ENCODE measurements at regions not wholly inside any gene's neighbourhood (a gene's known extent, or its start where the extent isn't known, plus 50 kb on each side); places are given as distances from the start of the nearest gene placed in this dataset.

- TF ChIP-seq, protein P1, sequence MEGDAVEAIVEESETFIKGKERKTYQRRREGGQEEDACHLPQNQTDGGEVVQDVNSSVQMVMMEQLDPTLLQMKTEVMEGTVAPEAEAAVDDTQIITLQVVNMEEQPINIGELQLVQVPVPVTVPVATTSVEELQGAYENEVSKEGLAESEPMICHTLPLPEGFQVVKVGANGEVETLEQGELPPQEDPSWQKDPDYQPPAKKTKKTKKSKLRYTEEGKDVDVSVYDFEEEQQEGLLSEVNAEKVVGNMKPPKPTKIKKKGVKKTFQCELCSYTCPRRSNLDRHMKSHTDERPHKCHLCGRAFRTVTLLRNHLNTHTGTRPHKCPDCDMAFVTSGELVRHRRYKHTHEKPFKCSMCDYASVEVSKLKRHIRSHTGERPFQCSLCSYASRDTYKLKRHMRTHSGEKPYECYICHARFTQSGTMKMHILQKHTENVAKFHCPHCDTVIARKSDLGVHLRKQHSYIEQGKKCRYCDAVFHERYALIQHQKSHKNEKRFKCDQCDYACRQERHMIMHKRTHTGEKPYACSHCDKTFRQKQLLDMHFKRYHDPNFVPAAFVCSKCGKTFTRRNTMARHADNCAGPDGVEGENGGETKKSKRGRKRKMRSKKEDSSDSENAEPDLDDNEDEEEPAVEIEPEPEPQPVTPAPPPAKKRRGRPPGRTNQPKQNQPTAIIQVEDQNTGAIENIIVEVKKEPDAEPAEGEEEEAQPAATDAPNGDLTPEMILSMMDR (IDR thresholded peaks at IDR 0.05) = no peak
- no peak for TF ChIP-seq SP1 (CRISPR knock-in tag; conservative IDR thresholded peaks at IDR 0.05)
- no peak for TF ChIP-seq NR1H2 (CRISPR knock-in tag; IDR thresholded peaks at IDR 0.05)
- no peak for TF ChIP-seq GTF2I (CRISPR knock-in tag; conservative IDR thresholded peaks at IDR 0.05)
- TF ChIP-seq MYBL2 (CRISPR knock-in tag; IDR thresholded peaks at IDR 0.05) = no peak
- no peak for TF ChIP-seq JUN (CRISPR knock-in tag; IDR thresholded peaks at IDR 0.05)
- TF ChIP-seq, protein P2, sequence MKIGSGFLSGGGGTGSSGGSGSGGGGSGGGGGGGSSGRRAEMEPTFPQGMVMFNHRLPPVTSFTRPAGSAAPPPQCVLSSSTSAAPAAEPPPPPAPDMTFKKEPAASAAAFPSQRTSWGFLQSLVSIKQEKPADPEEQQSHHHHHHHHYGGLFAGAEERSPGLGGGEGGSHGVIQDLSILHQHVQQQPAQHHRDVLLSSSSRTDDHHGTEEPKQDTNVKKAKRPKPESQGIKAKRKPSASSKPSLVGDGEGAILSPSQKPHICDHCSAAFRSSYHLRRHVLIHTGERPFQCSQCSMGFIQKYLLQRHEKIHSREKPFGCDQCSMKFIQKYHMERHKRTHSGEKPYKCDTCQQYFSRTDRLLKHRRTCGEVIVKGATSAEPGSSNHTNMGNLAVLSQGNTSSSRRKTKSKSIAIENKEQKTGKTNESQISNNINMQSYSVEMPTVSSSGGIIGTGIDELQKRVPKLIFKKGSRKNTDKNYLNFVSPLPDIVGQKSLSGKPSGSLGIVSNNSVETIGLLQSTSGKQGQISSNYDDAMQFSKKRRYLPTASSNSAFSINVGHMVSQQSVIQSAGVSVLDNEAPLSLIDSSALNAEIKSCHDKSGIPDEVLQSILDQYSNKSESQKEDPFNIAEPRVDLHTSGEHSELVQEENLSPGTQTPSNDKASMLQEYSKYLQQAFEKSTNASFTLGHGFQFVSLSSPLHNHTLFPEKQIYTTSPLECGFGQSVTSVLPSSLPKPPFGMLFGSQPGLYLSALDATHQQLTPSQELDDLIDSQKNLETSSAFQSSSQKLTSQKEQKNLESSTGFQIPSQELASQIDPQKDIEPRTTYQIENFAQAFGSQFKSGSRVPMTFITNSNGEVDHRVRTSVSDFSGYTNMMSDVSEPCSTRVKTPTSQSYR (CRISPR knock-in tag; IDR thresholded peaks at IDR 0.05) = no peak
- no peak for TF ChIP-seq ESRRA (CRISPR knock-in tag; IDR thresholded peaks at IDR 0.05; ENCODE audit: borderline replicate concordance)
- no peak for TF ChIP-seq CREB1 (CRISPR knock-in tag; IDR thresholded peaks at IDR 0.05)
- TF ChIP-seq, protein P3, sequence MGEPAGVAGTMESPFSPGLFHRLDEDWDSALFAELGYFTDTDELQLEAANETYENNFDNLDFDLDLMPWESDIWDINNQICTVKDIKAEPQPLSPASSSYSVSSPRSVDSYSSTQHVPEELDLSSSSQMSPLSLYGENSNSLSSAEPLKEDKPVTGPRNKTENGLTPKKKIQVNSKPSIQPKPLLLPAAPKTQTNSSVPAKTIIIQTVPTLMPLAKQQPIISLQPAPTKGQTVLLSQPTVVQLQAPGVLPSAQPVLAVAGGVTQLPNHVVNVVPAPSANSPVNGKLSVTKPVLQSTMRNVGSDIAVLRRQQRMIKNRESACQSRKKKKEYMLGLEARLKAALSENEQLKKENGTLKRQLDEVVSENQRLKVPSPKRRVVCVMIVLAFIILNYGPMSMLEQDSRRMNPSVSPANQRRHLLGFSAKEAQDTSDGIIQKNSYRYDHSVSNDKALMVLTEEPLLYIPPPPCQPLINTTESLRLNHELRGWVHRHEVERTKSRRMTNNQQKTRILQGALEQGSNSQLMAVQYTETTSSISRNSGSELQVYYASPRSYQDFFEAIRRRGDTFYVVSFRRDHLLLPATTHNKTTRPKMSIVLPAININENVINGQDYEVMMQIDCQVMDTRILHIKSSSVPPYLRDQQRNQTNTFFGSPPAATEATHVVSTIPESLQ (CRISPR knock-in tag; IDR thresholded peaks at IDR 0.05) = no peak
- no peak for TF ChIP-seq ZSCAN18 (CRISPR knock-in tag; IDR thresholded peaks at IDR 0.05)
- TF ChIP-seq ZNF121 (CRISPR knock-in tag; IDR thresholded peaks at IDR 0.05) = no peak
Observed at GRCh38 chr10:105634281-105634680, 993.2 kb downstream of the SORCS3 start.
